ENCODE measurements at regions not wholly inside any gene's neighbourhood (a gene's known extent, or its start where the extent isn't known, plus 50 kb on each side); places are given as distances from the start of the nearest gene placed in this dataset.

DNA sequence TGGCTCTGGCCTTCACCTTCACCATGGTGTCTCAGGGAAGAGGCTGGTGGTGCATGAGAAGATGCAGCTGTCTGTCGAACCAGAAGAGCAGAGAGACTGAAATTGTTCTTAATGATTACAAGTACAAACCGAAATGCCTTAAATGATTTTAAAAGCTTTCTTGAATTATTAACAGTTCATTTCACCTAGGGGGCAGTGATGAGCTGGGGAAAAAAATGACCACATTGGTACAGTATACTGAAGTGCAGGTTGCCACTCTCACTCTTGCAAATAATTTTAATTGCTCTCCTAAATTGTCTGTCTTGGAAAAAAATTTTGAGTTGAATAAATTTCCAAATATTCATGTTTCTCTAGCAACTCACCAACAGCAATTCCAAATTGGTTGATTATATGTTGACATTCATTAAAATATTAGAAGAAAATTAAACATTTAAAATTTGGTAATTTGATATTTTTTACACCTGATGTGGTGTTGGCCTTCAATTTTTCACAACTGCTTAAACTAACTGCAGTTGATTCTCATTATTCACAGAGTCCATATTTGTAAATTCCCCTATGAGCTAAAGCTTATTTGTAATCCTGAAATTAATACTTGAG lies 692.6 kb downstream of the ZWINT start:
- DNase-seq (ENCODE audit: extremely low read depth, low read depth) = no peak
- TF ChIP-seq, protein P1, sequence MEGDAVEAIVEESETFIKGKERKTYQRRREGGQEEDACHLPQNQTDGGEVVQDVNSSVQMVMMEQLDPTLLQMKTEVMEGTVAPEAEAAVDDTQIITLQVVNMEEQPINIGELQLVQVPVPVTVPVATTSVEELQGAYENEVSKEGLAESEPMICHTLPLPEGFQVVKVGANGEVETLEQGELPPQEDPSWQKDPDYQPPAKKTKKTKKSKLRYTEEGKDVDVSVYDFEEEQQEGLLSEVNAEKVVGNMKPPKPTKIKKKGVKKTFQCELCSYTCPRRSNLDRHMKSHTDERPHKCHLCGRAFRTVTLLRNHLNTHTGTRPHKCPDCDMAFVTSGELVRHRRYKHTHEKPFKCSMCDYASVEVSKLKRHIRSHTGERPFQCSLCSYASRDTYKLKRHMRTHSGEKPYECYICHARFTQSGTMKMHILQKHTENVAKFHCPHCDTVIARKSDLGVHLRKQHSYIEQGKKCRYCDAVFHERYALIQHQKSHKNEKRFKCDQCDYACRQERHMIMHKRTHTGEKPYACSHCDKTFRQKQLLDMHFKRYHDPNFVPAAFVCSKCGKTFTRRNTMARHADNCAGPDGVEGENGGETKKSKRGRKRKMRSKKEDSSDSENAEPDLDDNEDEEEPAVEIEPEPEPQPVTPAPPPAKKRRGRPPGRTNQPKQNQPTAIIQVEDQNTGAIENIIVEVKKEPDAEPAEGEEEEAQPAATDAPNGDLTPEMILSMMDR (IDR thresholded peaks at IDR 0.05; ENCODE audit: low read depth, low read length, missing control alignments) = peak; percentile 13

DNA sequence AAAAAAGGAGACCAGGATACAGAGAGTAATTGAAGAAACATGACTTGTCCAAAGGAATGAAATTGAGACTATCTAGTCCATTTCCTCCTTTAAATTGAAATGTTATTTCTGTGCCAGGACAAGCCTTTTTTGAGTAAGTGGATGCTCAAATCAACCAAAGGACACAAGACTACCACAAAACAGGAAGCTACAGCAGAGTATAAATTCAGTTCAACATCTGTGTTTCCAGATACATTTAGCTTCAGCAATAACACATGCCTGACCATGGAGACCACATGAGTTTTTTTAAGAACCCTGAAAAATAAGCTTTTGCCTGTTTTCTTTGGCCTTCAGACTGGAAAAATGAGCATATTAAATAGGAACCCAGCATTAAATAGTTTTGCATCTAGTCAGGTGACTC lies 707.5 kb downstream of the ZWINT start:
- no peak overlapping the region for H3K4me3 ChIP-seq (replicated peaks; ENCODE audit: low read depth, low read length)

More for the DNA sequence above, 692.6 kb downstream of the ZWINT start:
- no peak overlapping the region for H3K4me3 ChIP-seq (replicated peaks; ENCODE audit: low read depth, low read length)

DNA sequence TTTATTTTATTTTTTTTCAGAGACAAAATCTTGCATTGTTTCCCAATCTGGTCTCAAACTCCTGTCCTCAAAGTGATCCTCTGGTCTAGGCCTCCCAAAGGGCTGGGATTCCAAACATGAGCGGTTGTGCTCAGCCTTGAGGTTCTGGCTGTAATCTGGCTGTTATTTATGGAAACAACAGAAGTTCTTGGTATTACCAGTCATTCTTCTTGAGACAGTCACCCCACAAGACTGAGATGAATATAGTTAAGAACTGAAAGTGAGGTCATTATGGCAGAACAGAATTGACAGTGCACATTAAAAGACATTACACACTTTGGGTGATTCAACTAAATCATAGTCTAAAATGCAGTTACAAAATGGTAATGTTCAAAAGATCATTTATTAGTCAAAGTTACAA lies 719.5 kb downstream of the ZWINT start:
- H3K4me3 ChIP-seq (replicated peaks; ENCODE audit: low read depth, low read length) = no peak overlapping the region
- DNase-seq (ENCODE audit: extremely low read depth, low read depth) = no peak
- TF ChIP-seq, protein P1 (IDR thresholded peaks at IDR 0.05; ENCODE audit: low read depth, low read length, missing control alignments) = no peak

More for the DNA sequence above, 707.5 kb downstream of the ZWINT start:
- DNase-seq (ENCODE audit: extremely low read depth, low read depth) = no peak
- TF ChIP-seq, protein P1 (IDR thresholded peaks at IDR 0.05; ENCODE audit: low read depth, low read length, missing control alignments) = no peak

DNA sequence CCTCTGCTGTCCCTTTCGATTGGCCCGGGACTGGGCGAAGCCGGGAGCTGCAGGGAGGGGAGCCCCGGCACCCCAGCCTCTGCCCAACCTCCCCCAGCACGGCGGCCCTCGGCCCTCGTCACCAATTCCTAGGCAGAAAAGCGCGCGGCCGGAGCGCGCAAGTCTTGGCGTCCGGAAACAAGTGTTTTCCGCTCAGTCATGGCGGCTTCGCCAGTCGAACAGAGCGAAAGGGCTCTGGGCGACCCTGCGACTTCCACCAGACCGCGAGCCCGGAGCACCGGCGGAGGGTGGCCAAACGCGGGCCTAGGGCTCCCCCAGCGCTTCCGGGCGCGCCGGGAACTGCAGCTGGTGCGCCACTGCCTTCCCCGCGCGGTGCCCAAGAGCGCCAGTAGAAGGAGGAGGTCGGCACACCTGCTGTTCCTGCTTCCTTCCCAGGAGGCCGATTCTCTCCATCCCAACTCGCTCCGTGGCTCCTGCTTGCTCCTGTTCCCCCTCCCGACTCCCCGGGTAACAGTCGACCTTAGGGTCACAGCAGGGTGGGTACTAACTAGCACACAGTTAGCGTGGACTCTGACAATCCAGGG lies 729.9 kb downstream of the ZWINT start:
- TF ChIP-seq, protein P1 (IDR thresholded peaks at IDR 0.05; ENCODE audit: low read depth, low read length, missing control alignments) = peak; percentile 50
- H3K4me3 ChIP-seq (replicated peaks; ENCODE audit: low read depth, low read length) = peak overlapping the region; percentile 37
- no peak for DNase-seq (ENCODE audit: extremely low read depth, low read depth)

DNA sequence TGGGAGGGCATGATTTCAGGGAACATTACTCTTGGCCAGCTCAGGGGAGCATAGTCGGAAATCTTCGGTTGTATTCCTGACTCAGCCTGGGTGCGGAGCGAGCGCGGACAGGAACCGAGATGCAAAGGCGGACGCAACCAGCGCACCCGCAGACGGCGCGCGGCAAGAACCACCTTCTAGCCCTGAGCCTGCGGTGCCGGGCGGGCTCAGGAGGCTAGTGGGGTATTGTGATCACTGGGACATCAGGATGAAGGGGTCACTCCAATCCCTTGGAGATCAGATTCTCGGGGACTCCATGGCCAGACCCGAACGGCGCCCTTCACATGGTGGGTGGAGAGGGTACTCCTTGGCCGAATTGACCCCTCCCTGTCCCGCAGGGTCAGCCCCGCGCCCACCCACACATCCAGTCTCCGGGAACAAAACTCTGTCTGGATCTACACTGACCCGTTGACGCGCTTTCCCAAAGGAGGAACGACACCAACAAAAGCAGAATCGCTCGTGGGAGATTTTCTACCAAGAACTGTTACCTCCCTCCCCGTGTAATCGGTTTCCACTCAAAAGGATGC lies 730.5 kb downstream of the ZWINT start:
- peak overlapping the region; percentile 37 for H3K4me3 ChIP-seq (replicated peaks; ENCODE audit: low read depth, low read length)
- TF ChIP-seq, protein P1 (IDR thresholded peaks at IDR 0.05; ENCODE audit: low read depth, low read length, missing control alignments) = no peak
- no peak for DNase-seq (ENCODE audit: extremely low read depth, low read depth)

DNA sequence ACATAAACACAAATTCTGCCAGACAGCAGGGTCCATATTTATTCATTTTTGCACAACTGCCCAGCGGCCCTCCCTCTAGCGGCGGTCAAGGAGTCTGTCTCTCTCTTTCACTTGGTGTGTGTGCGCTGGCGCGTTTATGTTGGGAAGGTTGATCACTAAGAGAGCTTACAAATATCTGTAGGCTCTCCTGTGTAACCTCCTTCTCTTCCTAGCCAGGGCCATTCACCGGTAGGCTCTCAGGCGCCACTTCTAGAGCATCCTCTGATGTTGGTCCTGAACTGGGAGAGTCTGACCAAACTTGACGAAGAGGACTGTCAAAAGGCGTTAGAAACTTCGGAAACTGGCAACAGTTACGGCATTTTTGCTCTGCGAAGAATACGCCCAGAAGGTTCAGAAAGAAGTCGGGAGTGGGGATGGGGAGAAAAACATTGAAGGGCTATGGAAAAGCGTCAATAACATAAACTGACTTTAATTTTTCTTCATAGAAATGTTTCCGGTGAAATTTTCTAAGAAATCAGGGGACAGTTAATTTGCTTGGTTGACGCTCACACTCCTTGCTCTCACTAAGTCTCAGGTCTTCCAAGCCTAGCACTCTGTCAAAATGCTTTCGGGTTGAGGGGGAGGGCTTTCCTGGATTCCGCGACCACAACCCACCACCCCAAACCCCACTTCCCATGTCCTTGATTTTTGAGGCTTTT lies 731.1 kb downstream of the ZWINT start:
- no peak overlapping the region for H3K4me3 ChIP-seq (replicated peaks; ENCODE audit: low read depth, low read length)
- TF ChIP-seq, protein P1 (IDR thresholded peaks at IDR 0.05; ENCODE audit: low read depth, low read length, missing control alignments) = peak; percentile 60
- no peak for DNase-seq (ENCODE audit: extremely low read depth, low read depth)

Data from HFF-Myc (cell line).